HG02973 (cell line): ENCODE measurements at regions not wholly inside any gene's neighbourhood (a gene's known extent, or its start where the extent isn't known, plus 50 kb on each side); places are given as distances from the start of the nearest gene placed in this dataset.
"Not testable (repeated sequence)": the region's sequence is repeated elsewhere in the genome, so short reads cannot be mapped to it uniquely, and the experiment has no call there.

ENCODE experiments used
- ATAC-seq: cut with Tn5 transposase; IDR thresholded peaks from one replicate; pipeline ENCODE4 v1.9.1; 2021; ENCODE audit warnings: moderate library complexity; ENCODE audit not compliant: unreplicated experiment

GRCh38 chr2:179332903-179333302 lies 68.3 kb upstream of the SESTD1 start:
- ATAC-seq = no peak

- ATAC-seq = no peak
These were observed 66.4 kb upstream of the SESTD1 start for GRCh38 chr2:179331061-179331460.

GRCh38 chr2:179322289-179322688 lies 57.7 kb upstream of the SESTD1 start:
- ATAC-seq = no peak

GRCh38 chr2:179321034-179321433 lies 56.4 kb upstream of the SESTD1 start:
- not testable (repeated sequence) for ATAC-seq

GRCh38 chr2:179314729-179315128 lies 50.1 kb upstream of the SESTD1 start:
- not testable (repeated sequence) for ATAC-seq
